ENCODE measurements at regions not wholly inside any gene's neighbourhood (a gene's known extent, or its start where the extent isn't known, plus 50 kb on each side); places are given as distances from the start of the nearest gene placed in this dataset.

DNA sequence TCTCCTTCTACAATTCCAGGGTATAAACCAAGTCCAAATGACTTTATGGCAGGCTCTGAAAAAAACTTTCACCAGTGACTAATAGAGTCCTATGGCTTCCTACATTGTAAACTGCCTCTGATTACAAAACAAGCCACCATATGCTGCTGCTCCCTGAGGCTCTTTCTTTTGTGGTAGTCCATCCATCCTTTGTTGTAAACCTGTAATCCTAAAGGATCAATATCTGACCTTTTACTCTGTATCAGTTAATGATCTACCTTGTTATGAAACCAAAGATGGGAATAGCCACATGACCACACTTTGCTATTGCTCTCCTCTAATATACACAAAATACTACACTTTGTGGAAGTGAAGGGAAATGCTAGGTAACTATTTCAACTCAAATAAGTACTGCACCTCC is 434.7 kb upstream of the AGTR1 start:
- H3K4me1 ChIP-seq: no peaks in the 10 kb centered on the region
- intact Hi-C loops (cut with DNase I): no loop called here
- no peak overlapping the region for H3K4me3 ChIP-seq
- H3K27me3 ChIP-seq: no peaks in the 10 kb centered on the region
- H3K9me3 ChIP-seq: no peaks in the 10 kb centered on the region
- TF ChIP-seq POLR2A (IDR thresholded peaks at IDR 0.05) (no peak), POLR2AphosphoS5 (IDR thresholded peaks at IDR 0.05; ENCODE audit: insufficient read depth in 1 of 2, low read depth in 1 of 2) (no peak)
- TF ChIP-seq, protein P1, sequence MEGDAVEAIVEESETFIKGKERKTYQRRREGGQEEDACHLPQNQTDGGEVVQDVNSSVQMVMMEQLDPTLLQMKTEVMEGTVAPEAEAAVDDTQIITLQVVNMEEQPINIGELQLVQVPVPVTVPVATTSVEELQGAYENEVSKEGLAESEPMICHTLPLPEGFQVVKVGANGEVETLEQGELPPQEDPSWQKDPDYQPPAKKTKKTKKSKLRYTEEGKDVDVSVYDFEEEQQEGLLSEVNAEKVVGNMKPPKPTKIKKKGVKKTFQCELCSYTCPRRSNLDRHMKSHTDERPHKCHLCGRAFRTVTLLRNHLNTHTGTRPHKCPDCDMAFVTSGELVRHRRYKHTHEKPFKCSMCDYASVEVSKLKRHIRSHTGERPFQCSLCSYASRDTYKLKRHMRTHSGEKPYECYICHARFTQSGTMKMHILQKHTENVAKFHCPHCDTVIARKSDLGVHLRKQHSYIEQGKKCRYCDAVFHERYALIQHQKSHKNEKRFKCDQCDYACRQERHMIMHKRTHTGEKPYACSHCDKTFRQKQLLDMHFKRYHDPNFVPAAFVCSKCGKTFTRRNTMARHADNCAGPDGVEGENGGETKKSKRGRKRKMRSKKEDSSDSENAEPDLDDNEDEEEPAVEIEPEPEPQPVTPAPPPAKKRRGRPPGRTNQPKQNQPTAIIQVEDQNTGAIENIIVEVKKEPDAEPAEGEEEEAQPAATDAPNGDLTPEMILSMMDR (IDR thresholded peaks at IDR 0.05): no peak
- no peak for DNase-seq (ENCODE audit: extremely low spot score in 2 of 2)
- H3K36me3 ChIP-seq: no peaks in the 10 kb centered on the region
- no peak overlapping the region for H3K27ac ChIP-seq

DNA sequence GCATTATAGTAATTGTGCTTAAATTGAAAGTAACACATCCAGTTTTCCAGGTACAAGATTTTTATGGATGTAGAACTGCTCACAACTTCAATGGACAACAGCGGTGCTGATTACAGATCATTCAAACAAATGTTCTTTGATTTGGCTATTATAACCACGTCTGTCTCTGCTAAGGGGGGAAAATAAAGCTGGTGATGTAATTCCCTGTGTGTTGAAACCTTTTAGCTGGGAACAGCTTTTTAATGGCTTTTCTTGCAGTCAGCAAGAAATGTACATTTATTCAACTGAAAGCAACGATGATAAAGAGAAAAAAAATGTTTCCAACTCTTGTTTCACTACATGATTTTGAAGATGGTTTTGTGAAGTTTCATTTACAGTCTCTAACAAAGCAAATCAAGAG is 431.9 kb upstream of the AGTR1 start:
- no peaks in the 10 kb centered on the region for H3K36me3 ChIP-seq
- H3K4me3 ChIP-seq: no peak overlapping the region
- H3K27ac ChIP-seq: no peak overlapping the region
- no peaks in the 10 kb centered on the region for H3K4me1 ChIP-seq
- TF ChIP-seq POLR2AphosphoS5 (IDR thresholded peaks at IDR 0.05; ENCODE audit: insufficient read depth in 1 of 2, low read depth in 1 of 2): no peak
- no peak for TF ChIP-seq POLR2A (IDR thresholded peaks at IDR 0.05)
- TF ChIP-seq, protein P1 (IDR thresholded peaks at IDR 0.05): no peak
- intact Hi-C loops (cut with DNase I): no loop called here
- no peak for DNase-seq (ENCODE audit: extremely low spot score in 2 of 2)
- no peaks in the 10 kb centered on the region for H3K9me3 ChIP-seq
- H3K27me3 ChIP-seq: no peaks in the 10 kb centered on the region

DNA sequence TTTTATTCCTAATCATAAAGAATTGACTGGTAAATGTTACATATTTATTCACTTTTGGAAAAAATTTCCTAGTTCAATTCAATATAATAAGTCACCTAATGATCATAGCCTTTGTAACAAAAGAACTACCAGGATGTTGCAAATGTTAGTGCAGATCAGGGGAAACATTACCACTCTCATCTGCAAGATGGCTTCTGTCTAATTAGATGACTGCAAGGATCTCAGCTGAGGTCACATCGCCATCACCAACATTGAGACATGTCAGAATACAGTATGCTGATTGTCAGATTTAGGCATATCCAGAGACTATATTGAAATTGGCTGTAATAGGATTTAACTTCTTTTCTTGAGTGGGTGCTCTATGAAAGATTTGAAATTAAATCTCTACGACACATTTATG is 431.4 kb upstream of the AGTR1 start:
- Histone ChIP-seq H3K9me3 (no peaks in the 10 kb centered on the region), H3K36me3 (no peaks in the 10 kb centered on the region), H3K4me3 (no peak overlapping the region), H3K4me1 (no peaks in the 10 kb centered on the region), H3K27ac (no peak overlapping the region), H3K27me3 (no peaks in the 10 kb centered on the region)
- TF ChIP-seq POLR2A (IDR thresholded peaks at IDR 0.05): no peak
- TF ChIP-seq POLR2AphosphoS5 (IDR thresholded peaks at IDR 0.05; ENCODE audit: insufficient read depth in 1 of 2, low read depth in 1 of 2): no peak
- TF ChIP-seq, protein P1 (IDR thresholded peaks at IDR 0.05): no peak
- no peak for DNase-seq (ENCODE audit: extremely low spot score in 2 of 2)
- intact Hi-C loops (cut with DNase I): no loop called here

DNA sequence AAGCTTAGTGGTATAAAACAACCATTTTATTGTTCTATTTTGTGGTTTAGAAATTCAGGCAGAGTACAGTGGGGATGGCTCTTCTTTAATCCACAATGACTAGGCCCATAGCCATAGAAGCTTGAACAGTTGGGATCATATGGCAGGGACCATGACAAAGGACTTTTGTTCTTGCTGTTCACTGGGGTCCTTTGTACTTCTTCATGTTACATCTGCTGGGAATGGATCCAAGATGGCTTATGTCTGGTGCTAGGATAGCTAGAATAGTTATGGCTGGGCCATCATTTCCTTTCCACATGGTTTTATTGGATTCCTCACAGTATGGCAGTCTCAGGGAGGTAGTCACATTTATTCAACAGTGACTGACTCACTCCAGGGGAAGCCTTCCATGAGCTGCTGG is 427.9 kb upstream of the AGTR1 start:
- Histone ChIP-seq H3K4me3 (no peak overlapping the region), H3K9me3 (no peaks in the 10 kb centered on the region), H3K27me3 (no peaks in the 10 kb centered on the region), H3K36me3 (no peaks in the 10 kb centered on the region), H3K4me1 (no peaks in the 10 kb centered on the region), H3K27ac (no peak overlapping the region)
- intact Hi-C loops (cut with DNase I): no loop called here
- no peak for TF ChIP-seq POLR2AphosphoS5 (IDR thresholded peaks at IDR 0.05; ENCODE audit: insufficient read depth in 1 of 2, low read depth in 1 of 2)
- TF ChIP-seq POLR2A (IDR thresholded peaks at IDR 0.05): no peak
- TF ChIP-seq, protein P1 (IDR thresholded peaks at IDR 0.05): no peak
- DNase-seq (ENCODE audit: extremely low spot score in 2 of 2): no peak

DNA sequence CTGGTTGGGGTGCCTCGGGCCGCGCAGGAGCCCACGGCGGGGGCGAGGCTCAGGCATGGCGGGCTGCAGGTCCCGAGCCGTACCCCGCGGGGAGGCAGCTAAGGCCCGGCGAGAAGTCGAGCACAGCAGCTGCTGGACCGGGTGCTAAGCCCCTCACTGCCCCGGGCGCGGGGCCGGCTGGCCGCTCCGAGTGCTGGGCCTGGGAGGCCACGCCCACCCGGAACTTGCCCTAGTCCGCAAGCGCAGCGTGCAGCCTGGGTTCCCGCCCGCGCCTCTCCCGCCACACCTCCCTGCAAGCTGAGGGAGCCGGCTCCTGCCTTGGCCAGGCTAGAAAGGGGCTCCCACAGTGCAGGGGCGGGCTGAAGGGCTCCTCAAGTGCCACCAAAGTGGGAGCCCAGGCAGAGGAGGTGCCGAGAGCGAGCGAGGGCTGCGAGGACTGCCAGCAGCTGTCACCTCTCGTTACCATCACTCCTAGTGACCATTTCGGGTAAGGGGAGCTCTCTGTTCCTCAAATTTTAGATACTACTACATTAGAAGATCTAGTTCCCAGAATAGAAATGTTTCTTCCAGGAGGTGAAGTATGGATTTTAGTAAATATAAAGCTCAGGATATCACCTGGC is 417.0 kb upstream of the AGTR1 start:
- Histone ChIP-seq H3K4me3 (no peak overlapping the region), H3K4me1 (no peaks in the 10 kb centered on the region), H3K27ac (no peak overlapping the region), H3K36me3 (no peaks in the 10 kb centered on the region), H3K9me3 (no peaks in the 10 kb centered on the region), H3K27me3 (no peaks in the 10 kb centered on the region)
- TF ChIP-seq, protein P1 (IDR thresholded peaks at IDR 0.05): no peak
- no peak for TF ChIP-seq POLR2AphosphoS5 (IDR thresholded peaks at IDR 0.05; ENCODE audit: insufficient read depth in 1 of 2, low read depth in 1 of 2)
- TF ChIP-seq POLR2A (IDR thresholded peaks at IDR 0.05): no peak
- DNase-seq (ENCODE audit: extremely low spot score in 2 of 2): no peak
- intact Hi-C loops (cut with DNase I): no loop called here
